ENCODE measurements at regions not wholly inside any gene's neighbourhood (a gene's known extent, or its start where the extent isn't known, plus 50 kb on each side); places are given as distances from the start of the nearest gene placed in this dataset.

GRCh38 chr13:109644069-109644750 lies 142.2 kb downstream of the IRS2 start:
- DNase-seq (ENCODE audit: low read depth): no peak

GRCh38 chr13:109642358-109642757 lies 144.0 kb downstream of the IRS2 start:
- DNase-seq (ENCODE audit: low read depth): no peak

GRCh38 chr13:109636736-109637135 lies 149.6 kb downstream of the IRS2 start:
- DNase-seq (ENCODE audit: low read depth): no peak

- DNase-seq (ENCODE audit: low read depth): no peak
Observed at GRCh38 chr13:109631069-109631468, 155.3 kb downstream of the IRS2 start.

GRCh38 chr13:109630271-109630670 lies 156.1 kb downstream of the IRS2 start:
- DNase-seq (ENCODE audit: low read depth): no peak

GRCh38 chr13:109629737-109630136 lies 156.6 kb downstream of the IRS2 start:
- DNase-seq (ENCODE audit: low read depth): no peak

- DNase-seq (ENCODE audit: low read depth): peak; percentile 56
Observed at GRCh38 chr13:109628251-109628699, 158.1 kb downstream of the IRS2 start.

- DNase-seq (ENCODE audit: low read depth): no peak
Observed at GRCh38 chr13:109627649-109628048, 158.7 kb downstream of the IRS2 start.

- no peak for DNase-seq (ENCODE audit: low read depth)
Observed at GRCh38 chr13:109626386-109627171, 159.8 kb downstream of the IRS2 start.

GRCh38 chr13:109625156-109625555 lies 161.2 kb downstream of the IRS2 start:
- no peak for DNase-seq (ENCODE audit: low read depth)

- no peak for DNase-seq (ENCODE audit: low read depth)
Observed at GRCh38 chr13:109622006-109622405, 164.4 kb downstream of the IRS2 start.

GRCh38 chr13:109615721-109616420 lies 170.5 kb downstream of the IRS2 start:
- no peak for DNase-seq (ENCODE audit: low read depth)

GRCh38 chr13:109611912-109612691 lies 174.3 kb downstream of the IRS2 start:
- no peak for DNase-seq (ENCODE audit: low read depth)

GRCh38 chr13:109610517-109610916 lies 175.9 kb downstream of the IRS2 start:
- no peak for DNase-seq (ENCODE audit: low read depth)

GRCh38 chr13:109608503-109608902 lies 177.9 kb downstream of the IRS2 start:
- no peak for DNase-seq (ENCODE audit: low read depth)

GRCh38 chr13:109608059-109608458 lies 178.3 kb downstream of the IRS2 start:
- DNase-seq (ENCODE audit: low read depth): no peak

GRCh38 chr13:109606520-109606919 lies 179.9 kb downstream of the IRS2 start:
- DNase-seq (ENCODE audit: low read depth): no peak

GRCh38 chr13:109605846-109606245 lies 180.5 kb downstream of the IRS2 start:
- no peak for DNase-seq (ENCODE audit: low read depth)

- DNase-seq (ENCODE audit: low read depth): no peak
Observed at GRCh38 chr13:109604894-109605293, 181.5 kb downstream of the IRS2 start.

GRCh38 chr13:109602356-109602755 lies 184.0 kb downstream of the IRS2 start:
- DNase-seq (ENCODE audit: low read depth): no peak

- DNase-seq (ENCODE audit: low read depth): no peak
Observed at GRCh38 chr13:109599901-109600657, 186.3 kb downstream of the IRS2 start.

All from non-pigmented ciliary epithelial cell (primary cell).